Mesothelial cell of epicardium (in vitro differentiated cells): ENCODE measurements at regions not wholly inside any gene's neighbourhood (a gene's known extent, or its start where the extent isn't known, plus 50 kb on each side); places are given as distances from the start of the nearest gene placed in this dataset.

Experiments
- DNase-seq, 2 experiments: peaks; one replicate each; pipeline ENCODE4 v3.0.0; 2021; ENCODE audit warnings: low spot score in 2 of 2; ENCODE audit not compliant: unreplicated experiment in 2 of 2
- H3K27ac Mint-ChIP-seq: 2 replicates; pipeline ENCODE4 v1.8.0; 2021; ENCODE audit warnings: mixed read lengths
- H3K27me3 Mint-ChIP-seq: 2 replicates; pipeline ENCODE4 v1.8.0; 2021; ENCODE audit warnings: low read depth, mixed read lengths
- H3K36me3 Mint-ChIP-seq: 2 replicates; pipeline ENCODE4 v1.8.0; 2021; ENCODE audit warnings: mixed read lengths
- H3K4me1 Mint-ChIP-seq: 2 replicates; pipeline ENCODE4 v1.8.0; 2021; ENCODE audit warnings: mixed read lengths
- H3K4me3 Mint-ChIP-seq: 2 replicates; pipeline ENCODE4 v1.8.0; 2021; ENCODE audit warnings: mild to moderate bottlenecking, moderate library complexity, mixed read lengths
- H3K9me3 Mint-ChIP-seq: 2 replicates; pipeline ENCODE4 v1.8.0; 2021; ENCODE audit warnings: mixed read lengths
- TF ChIP-seq, protein P1 (sequence below): fragments of 200-600 bp; sonication (generic); IDR thresholded peaks from one replicate; pipeline ENCODE4 v1.5.0; 2021; ENCODE audit warnings: antibody characterized with exemption; ENCODE audit not compliant: unreplicated experiment

DNA sequence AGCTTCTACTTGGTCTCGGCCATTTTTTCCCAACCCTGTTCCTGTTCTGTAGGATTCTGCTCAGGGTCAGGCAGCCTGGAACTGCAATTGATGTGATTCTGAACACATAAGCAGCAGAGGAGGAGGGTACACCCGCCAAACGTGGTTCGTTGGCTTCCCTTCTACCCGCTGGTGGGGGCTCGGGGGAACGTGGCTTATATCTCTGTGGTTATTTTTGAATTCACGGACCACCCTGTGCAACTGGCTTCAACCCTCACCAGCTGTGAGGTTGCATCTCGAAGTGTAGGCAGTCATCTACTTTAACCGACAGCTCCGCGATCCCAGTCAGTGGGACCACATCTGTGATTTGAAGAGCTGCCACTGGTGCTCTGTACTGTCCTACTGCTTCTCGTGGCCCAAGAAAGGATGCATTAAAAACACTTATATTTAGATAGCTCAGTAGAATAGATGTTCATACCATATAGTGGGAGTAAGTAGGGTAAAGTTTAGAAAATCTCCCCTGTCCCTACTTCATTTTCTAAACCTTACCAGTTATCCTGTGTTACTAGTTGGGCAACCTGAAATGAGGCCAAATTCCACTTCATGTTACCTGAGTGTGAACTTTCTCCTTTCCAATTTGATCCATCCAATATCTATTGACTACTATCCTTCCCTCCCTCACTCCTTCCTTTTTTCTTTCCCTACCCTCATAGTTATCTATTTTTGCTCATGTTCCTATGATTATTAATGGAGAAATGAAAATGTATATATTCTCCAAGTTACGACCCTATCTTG lies 80.4 kb upstream of the BCOR start:
- H3K4me3 Mint-ChIP-seq: no peak overlapping the region
- H3K27ac Mint-ChIP-seq: no peak overlapping the region

DNA sequence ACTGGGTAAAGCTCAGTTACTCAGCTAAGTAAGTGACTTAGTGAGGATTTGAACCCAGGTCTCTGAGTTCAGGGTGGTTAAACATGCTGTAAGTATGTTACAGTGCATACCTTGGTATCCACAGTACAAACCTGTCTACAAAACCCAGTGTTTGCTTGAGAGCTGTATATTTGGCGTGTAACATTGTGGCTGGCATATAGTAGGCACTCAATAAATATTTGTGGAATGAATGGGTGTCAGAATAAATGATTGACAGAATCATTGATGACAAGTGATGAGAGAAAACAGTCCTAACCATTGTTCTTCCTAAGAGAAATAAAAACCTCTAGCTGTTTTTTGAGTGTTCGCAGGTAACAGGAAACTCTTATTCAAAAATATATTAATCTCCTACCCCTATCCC lies 79.7 kb upstream of the BCOR start:
- TF ChIP-seq, protein P1, sequence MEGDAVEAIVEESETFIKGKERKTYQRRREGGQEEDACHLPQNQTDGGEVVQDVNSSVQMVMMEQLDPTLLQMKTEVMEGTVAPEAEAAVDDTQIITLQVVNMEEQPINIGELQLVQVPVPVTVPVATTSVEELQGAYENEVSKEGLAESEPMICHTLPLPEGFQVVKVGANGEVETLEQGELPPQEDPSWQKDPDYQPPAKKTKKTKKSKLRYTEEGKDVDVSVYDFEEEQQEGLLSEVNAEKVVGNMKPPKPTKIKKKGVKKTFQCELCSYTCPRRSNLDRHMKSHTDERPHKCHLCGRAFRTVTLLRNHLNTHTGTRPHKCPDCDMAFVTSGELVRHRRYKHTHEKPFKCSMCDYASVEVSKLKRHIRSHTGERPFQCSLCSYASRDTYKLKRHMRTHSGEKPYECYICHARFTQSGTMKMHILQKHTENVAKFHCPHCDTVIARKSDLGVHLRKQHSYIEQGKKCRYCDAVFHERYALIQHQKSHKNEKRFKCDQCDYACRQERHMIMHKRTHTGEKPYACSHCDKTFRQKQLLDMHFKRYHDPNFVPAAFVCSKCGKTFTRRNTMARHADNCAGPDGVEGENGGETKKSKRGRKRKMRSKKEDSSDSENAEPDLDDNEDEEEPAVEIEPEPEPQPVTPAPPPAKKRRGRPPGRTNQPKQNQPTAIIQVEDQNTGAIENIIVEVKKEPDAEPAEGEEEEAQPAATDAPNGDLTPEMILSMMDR: no peak
- Mint-ChIP-seq H3K4me3 (peak overlapping the region; percentile 70), H3K27ac (no peak overlapping the region), H3K27me3 (no peaks in the 10 kb centered on the region), H3K4me1 (peaks cover 23% of the 10 kb centered on the region), H3K36me3 (no peaks in the 10 kb centered on the region), H3K9me3 (peaks cover 14% of the 10 kb centered on the region)
- DNase-seq: no peak

More for the DNA sequence above, 80.4 kb upstream of the BCOR start:
- no peaks in the 10 kb centered on the region for H3K27me3 Mint-ChIP-seq
- no peak for DNase-seq
- peaks cover 14% of the 10 kb centered on the region for H3K9me3 Mint-ChIP-seq
- peaks cover 19% of the 10 kb centered on the region for H3K4me1 Mint-ChIP-seq
- H3K36me3 Mint-ChIP-seq: no peaks in the 10 kb centered on the region
- TF ChIP-seq, protein P1: no peak

DNA sequence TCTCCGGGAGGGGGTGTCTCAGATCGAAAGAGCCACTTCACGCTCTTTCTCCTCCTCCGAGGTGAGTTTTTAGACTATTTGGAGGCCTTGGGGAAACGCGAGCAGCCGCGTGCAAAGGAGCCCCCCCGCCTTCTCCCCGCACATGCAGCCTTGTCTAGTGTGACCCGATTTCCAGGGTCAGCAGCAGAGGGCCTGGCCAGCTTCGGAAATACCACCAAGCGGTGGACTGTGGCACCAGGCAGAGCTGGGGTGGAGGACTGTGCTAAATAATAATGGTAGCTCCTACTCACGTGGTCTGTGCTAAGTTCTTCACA lies 79.3 kb upstream of the BCOR start:
- DNase-seq: no peak
- H3K9me3 Mint-ChIP-seq: peaks cover 14% of the 10 kb centered on the region
- peak overlapping the region; percentile 79 for H3K27ac Mint-ChIP-seq
- H3K27me3 Mint-ChIP-seq: no peaks in the 10 kb centered on the region
- H3K4me1 Mint-ChIP-seq: peaks cover 25% of the 10 kb centered on the region
- no peaks in the 10 kb centered on the region for H3K36me3 Mint-ChIP-seq
- peak overlapping the region; percentile 70 for H3K4me3 Mint-ChIP-seq
- TF ChIP-seq, protein P1: no peak

DNA sequence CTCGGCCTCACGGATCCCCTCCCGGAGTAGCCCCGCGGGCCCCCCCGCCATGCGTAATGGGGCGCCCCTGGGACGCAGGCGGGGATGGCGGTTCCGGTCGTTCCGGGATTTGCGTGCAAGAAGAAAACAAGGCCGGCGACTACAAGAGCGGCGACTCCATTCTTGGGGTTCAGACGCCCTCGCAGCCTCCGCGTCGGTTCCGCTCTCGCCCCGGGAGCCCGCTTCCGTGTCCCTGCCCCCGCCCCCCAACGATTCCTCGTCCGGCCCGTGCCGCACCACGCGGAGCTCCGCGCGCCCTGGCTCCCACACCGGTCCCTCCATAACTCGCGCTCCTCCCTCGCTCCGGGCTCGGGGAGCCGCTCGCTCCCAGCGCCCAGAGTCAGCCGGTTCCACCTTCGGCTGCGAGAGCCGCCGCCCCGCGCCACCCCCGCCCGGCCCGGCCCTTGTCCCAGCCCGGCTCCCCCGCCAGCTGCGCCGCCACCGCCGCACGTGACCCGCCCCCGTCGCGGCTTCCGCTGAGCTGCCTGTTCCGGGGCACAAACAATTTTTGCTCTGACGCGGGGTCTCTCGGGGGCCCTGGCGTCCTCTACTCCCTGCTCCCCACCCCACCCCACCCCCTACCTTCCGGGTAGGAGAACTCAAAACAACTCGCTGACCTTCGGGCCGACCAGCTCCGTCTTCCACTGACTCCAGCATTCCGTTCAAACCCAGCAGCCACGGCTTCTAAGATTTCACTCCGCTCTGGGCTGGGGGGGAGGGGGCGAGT lies 78.8 kb upstream of the BCOR start:
- TF ChIP-seq, protein P1: no peak
- peaks cover 14% of the 10 kb centered on the region for H3K9me3 Mint-ChIP-seq
- H3K4me3 Mint-ChIP-seq: peak overlapping the region; percentile 70
- H3K36me3 Mint-ChIP-seq: no peaks in the 10 kb centered on the region
- H3K27ac Mint-ChIP-seq: peak overlapping the region; percentile 79
- H3K27me3 Mint-ChIP-seq: no peaks in the 10 kb centered on the region
- H3K4me1 Mint-ChIP-seq: peaks cover 25% of the 10 kb centered on the region
- no peak for DNase-seq

DNA sequence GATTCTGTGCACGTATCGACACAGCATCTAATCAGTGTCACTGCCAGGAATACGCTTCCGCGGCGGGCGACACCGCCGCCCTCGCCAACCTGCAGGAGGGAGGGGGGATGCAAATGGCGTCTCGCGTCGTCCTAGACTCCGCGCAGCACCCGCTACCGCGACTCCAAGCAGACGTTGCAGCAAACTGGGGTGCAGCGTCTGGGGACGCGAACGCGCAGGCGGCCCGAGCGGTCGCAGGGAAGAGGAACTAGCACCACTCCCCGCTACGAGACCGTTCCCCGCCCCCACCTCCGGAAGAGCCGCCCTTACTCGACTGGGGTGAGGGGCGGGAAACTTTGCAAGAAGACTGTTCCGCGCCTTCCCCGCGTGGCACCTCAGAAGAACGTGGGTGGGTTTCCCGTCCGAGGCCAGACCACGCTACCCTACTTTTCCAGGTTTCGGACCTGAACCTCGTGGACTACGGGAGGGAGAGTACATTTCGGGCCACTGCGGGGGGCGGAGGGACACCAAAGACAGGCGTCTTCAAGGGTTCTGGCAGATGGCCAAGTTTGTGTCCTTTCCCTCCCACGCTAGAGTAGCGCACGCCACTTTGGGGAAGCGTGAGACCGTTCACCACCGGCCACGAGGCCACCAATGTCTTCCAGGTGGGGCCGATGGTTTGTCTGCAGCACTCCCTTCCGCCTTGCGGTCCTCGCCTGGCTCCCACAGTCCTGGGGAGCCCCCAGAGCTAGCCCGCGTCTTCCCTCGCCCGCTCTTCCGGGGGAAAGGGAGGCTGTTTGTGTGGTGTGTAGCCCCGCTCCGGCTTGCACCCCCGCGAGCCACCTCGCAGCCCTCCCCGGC lies 78.0 kb upstream of the BCOR start:
- H3K27me3 Mint-ChIP-seq: no peaks in the 10 kb centered on the region
- no peaks in the 10 kb centered on the region for H3K36me3 Mint-ChIP-seq
- H3K4me1 Mint-ChIP-seq: peaks cover 33% of the 10 kb centered on the region
- TF ChIP-seq, protein P1: no peak
- H3K27ac Mint-ChIP-seq: peak overlapping the region; percentile 89
- H3K4me3 Mint-ChIP-seq: peak overlapping the region; percentile 70
- peaks cover 10% of the 10 kb centered on the region for H3K9me3 Mint-ChIP-seq
- DNase-seq: peak in 1 of 2 experiments; percentile 53
